ACC112 (cell line): ENCODE measurements at regions not wholly inside any gene's neighbourhood (a gene's known extent, or its start where the extent isn't known, plus 50 kb on each side); places are given as distances from the start of the nearest gene placed in this dataset.
A peak's percentile ranks its signal among the peaks of the same experiment; 100 is the strongest.
"Not testable (repeated sequence)": the region's sequence is repeated elsewhere in the genome, so short reads cannot be mapped to it uniquely, and the experiment has no call there.

ENCODE experiments used
- H2AFZ ChIP-seq: fragments of 200-600 bp; sonication (generic); one replicate; pipeline ENCODE4 v1.6.0; 2017; ENCODE audit warnings: antibody characterized with exemption, low read length; ENCODE audit not compliant: unreplicated experiment
- H3K27ac ChIP-seq: fragments of 200-600 bp; sonication (generic); 2 replicates; pipeline ENCODE4 v1.5.1; 2014; ENCODE audit warnings: low read depth, mild to moderate bottlenecking, antibody characterized with exemption, low read length, moderate library complexity
- H3K27me3 ChIP-seq: fragments of 200-600 bp; sonication (generic); 2 replicates; pipeline ENCODE4 v1.6.1; 2014; ENCODE audit warnings: mild to moderate bottlenecking, antibody characterized with exemption, low read length, moderate library complexity, mixed read lengths; ENCODE audit not compliant: insufficient read depth
- H3K36me3 ChIP-seq: fragments of 200-600 bp; sonication (generic); 2 replicates; pipeline ENCODE4 v1.6.1; 2016; ENCODE audit warnings: mild to moderate bottlenecking, antibody characterized with exemption, low read length, moderate library complexity, mixed read lengths; ENCODE audit not compliant: insufficient read depth
- H3K4me1 ChIP-seq: fragments of 200-600 bp; sonication (generic); one replicate; pipeline ENCODE4 v1.6.1; 2016; ENCODE audit warnings: low read length, mixed read lengths; ENCODE audit not compliant: insufficient read depth, unreplicated experiment, control insufficient read depth
- H3K4me3 ChIP-seq: fragments of 200-600 bp; sonication (generic); 2 replicates; pipeline ENCODE4 v1.5.1; 2014; ENCODE audit warnings: mild to moderate bottlenecking, low read depth, low read length
- H3K79me2 ChIP-seq: fragments of 200-600 bp; sonication (generic); one replicate; pipeline ENCODE4 v1.6.0; 2016; ENCODE audit warnings: low read length; ENCODE audit not compliant: control insufficient read depth, unreplicated experiment, insufficient read depth

GRCh38 chr20:41701588-41702348, 83.6 kb upstream of the CHD6 start:
- Histone ChIP-seq H3K27ac (no peak overlapping the region), H3K4me3 (no peak overlapping the region), H3K79me2 (no peaks in the 10 kb centered on the region), H3K4me1 (peaks cover 4% of the 10 kb centered on the region), H3K27me3 (peaks cover 3% of the 10 kb centered on the region; the same call in 1 of the 2 replicates), H2AFZ (no peak overlapping the region), H3K36me3 (no peaks in the 10 kb centered on the region)

GRCh38 chr20:41699673-41700072, 81.5 kb upstream of the CHD6 start:
- not testable (repeated sequence) for H3K27me3 ChIP-seq
- peaks cover 11% of the 10 kb centered on the region for H3K4me1 ChIP-seq

GRCh38 chr20:41697861-41698559, 79.8 kb upstream of the CHD6 start:
- Histone ChIP-seq H3K4me1 (peaks cover 11% of the 10 kb centered on the region), H3K79me2 (no peaks in the 10 kb centered on the region), H3K27ac (no peak overlapping the region), H2AFZ (no peak overlapping the region), H3K36me3 (no peaks in the 10 kb centered on the region), H3K27me3 (no peaks in the 10 kb centered on the region), H3K4me3 (no peak overlapping the region)

More at GRCh38 chr20:41699673-41700072, 81.5 kb upstream of the CHD6 start:
- H3K27ac ChIP-seq, H3K36me3 ChIP-seq, H3K4me3 ChIP-seq, H2AFZ ChIP-seq, H3K79me2 ChIP-seq: not testable (repeated sequence)

GRCh38 chr20:41696428-41696827, 78.3 kb upstream of the CHD6 start:
- H3K36me3 ChIP-seq, result no peaks in the 10 kb centered on the region
- peaks cover 11% of the 10 kb centered on the region for H3K4me1 ChIP-seq
- H3K27me3 ChIP-seq, result no peaks in the 10 kb centered on the region
- H3K27ac ChIP-seq, result no peak overlapping the region
- H3K4me3 ChIP-seq, result no peak overlapping the region
- no peak overlapping the region for H2AFZ ChIP-seq
- no peaks in the 10 kb centered on the region for H3K79me2 ChIP-seq

GRCh38 chr20:41694796-41695195, 76.6 kb upstream of the CHD6 start:
- Histone ChIP-seq H3K27me3 (0 out of 2 replicates have a peak, but pooled peaks cover 7% of the 10 kb centered on the region), H3K4me1 (peaks cover 11% of the 10 kb centered on the region), H3K79me2 (no peaks in the 10 kb centered on the region), H3K4me3 (no peak overlapping the region), H3K36me3 (no peaks in the 10 kb centered on the region), H3K27ac (no peak overlapping the region), H2AFZ (no peak overlapping the region)

- H2AFZ ChIP-seq, result peak overlapping the region; percentile 98
- H3K79me2 ChIP-seq, result no peaks in the 10 kb centered on the region
- H3K4me1 ChIP-seq, result peaks cover 11% of the 10 kb centered on the region
- H3K4me3 ChIP-seq, result peak overlapping the region; percentile 78
- H3K27me3 ChIP-seq, result peaks cover 16% of the 10 kb centered on the region
- peak overlapping the region; percentile 14; the same call in 1 of the 2 replicates for H3K27ac ChIP-seq
- no peaks in the 10 kb centered on the region for H3K36me3 ChIP-seq
Observed at GRCh38 chr20:41693136-41693979, 75.2 kb upstream of the CHD6 start.

GRCh38 chr20:41692479-41693135, 74.4 kb upstream of the CHD6 start:
- Histone ChIP-seq H3K27me3 (peaks cover 23% of the 10 kb centered on the region), H3K79me2 (no peaks in the 10 kb centered on the region), H3K27ac (peak overlapping the region; percentile 14; the same call in 1 of the 2 replicates), H3K4me3 (peak overlapping the region; percentile 78), H3K36me3 (no peaks in the 10 kb centered on the region), H2AFZ (peak overlapping the region; percentile 98), H3K4me1 (peaks cover 11% of the 10 kb centered on the region)

GRCh38 chr20:41691443-41691842, 73.3 kb upstream of the CHD6 start:
- H3K79me2 ChIP-seq, result no peaks in the 10 kb centered on the region
- no peaks in the 10 kb centered on the region for H3K36me3 ChIP-seq
- H3K4me1 ChIP-seq, result peaks cover 4% of the 10 kb centered on the region
- no peak overlapping the region for H2AFZ ChIP-seq
- H3K27me3 ChIP-seq, result peaks cover 35% of the 10 kb centered on the region
- H3K27ac ChIP-seq, result no peak overlapping the region
- no peak overlapping the region for H3K4me3 ChIP-seq

- no peaks in the 10 kb centered on the region for H3K79me2 ChIP-seq
- H3K36me3 ChIP-seq, result no peaks in the 10 kb centered on the region
- H3K4me1 ChIP-seq, result no peaks in the 10 kb centered on the region
- no peak overlapping the region for H3K4me3 ChIP-seq
- no peak overlapping the region for H2AFZ ChIP-seq
- peaks cover 42% of the 10 kb centered on the region for H3K27me3 ChIP-seq
- no peak overlapping the region for H3K27ac ChIP-seq
Observed at GRCh38 chr20:41690702-41691101, 72.5 kb upstream of the CHD6 start.

GRCh38 chr20:41686961-41687360, 68.8 kb upstream of the CHD6 start:
- Histone ChIP-seq H3K36me3 (no peaks in the 10 kb centered on the region), H3K27ac (no peak overlapping the region), H3K4me3 (no peak overlapping the region), H2AFZ (no peak overlapping the region), H3K4me1 (no peaks in the 10 kb centered on the region), H3K79me2 (no peaks in the 10 kb centered on the region), H3K27me3 (peaks cover 58% of the 10 kb centered on the region)
